HCT116 (cell line): ENCODE measurements at regions not wholly inside any gene's neighbourhood (a gene's known extent, or its start where the extent isn't known, plus 50 kb on each side); places are given as distances from the start of the nearest gene placed in this dataset.

Experiments
- ATAC-seq: fragments of 200-7000 bp; cut with Tn5 transposase; 2 replicates; pipeline ENCODE4 v1.9.1; 2020; ENCODE audit warnings: mild to moderate bottlenecking, moderate library complexity
- BruUV-seq: library from RNA; stranded (reverse); fragments of 400-500 nt; replicated peaks from 2 replicates; lab custom pipeline; 2021; lab: Mats Ljungman, UMichigan
- CTCF ChIA-PET: fragments of 300-600 bp; sonication (Branson Sonifier 250); formaldehyde crosslinking; loops from one replicate; lab custom pipeline; 2021; ENCODE audit warnings: antibody characterized with exemption; lab: Charles Lee
- POLR2A ChIA-PET: fragments of 300-600, 350-600 bp; sonication (Branson Sonifier 250); formaldehyde crosslinking; loops from one replicate; lab custom pipeline; 2021; ENCODE audit warnings: antibody characterized with exemption; lab: Charles Lee
- RAD21 ChIA-PET, 2 experiments: fragments of 300-600 bp; sonication (Branson Sonifier 250); formaldehyde crosslinking; loops; one replicate each; lab custom pipeline; 2023; ENCODE audit warnings: low total read pairs in 2 of 2; ENCODE audit not compliant: uncharacterized antibody in 2 of 2, unreplicated experiment in 2 of 2, low non-redundant PET in 1 of 2; lab: Charles Lee
- DNase-seq: peaks from one replicate; pipeline ENCODE4 v3.0.0-alpha.2; 2010; ENCODE audit warnings: low read depth, low spot score
- H2AFZ ChIP-seq: fragments of 200-600 bp; shearing (Covaris generic), sonication (generic); 2 replicates; pipeline ENCODE4 v1.6.1; 2017; ENCODE audit warnings: low read depth, mixed run types, mixed read lengths, antibody characterized with exemption, low read length; ENCODE audit not compliant: poor library complexity, severe bottlenecking
- H3K27ac ChIP-seq: 2 replicates; pipeline ENCODE4 v1.5.1; 2012; ENCODE audit warnings: low read depth, low read length
- H3K27me3 ChIP-seq: fragments of 200-600 bp; sonication (generic); 2 replicates; pipeline ENCODE4 v1.6.1; 2016; ENCODE audit warnings: mixed run types, low read length, mixed read lengths; ENCODE audit not compliant: insufficient read depth
- H3K36me3 ChIP-seq, 2 experiments: fragments of 200-500 bp in 1 of 2; fragments of 200-600 bp in 1 of 2; sonication (Bioruptor generic) in 1 of 2; sonication (generic) in 1 of 2; 2 replicates each; pipeline versions ENCODE4 v1.5.1 to v1.6.1; 2014 to 2016; ENCODE audit warnings: low read length in 2 of 2, inconsistent platforms in 1 of 2, mixed read lengths in 1 of 2, mixed run types in 1 of 2; ENCODE audit not compliant: insufficient read depth in 2 of 2, control insufficient read depth in 1 of 2
- H3K4me1 ChIP-seq, 2 experiments: fragments of 200-600 bp in 1 of 2; sonication (generic) in 1 of 2; 2 replicates each; pipeline versions ENCODE4 v1.5.1 to v1.6.1; 2012 to 2017; ENCODE audit warnings: low read length in 2 of 2, inconsistent platforms in 1 of 2, mild to moderate bottlenecking in 1 of 2, mixed read lengths in 1 of 2, mixed run types in 1 of 2, moderate library complexity in 1 of 2; ENCODE audit not compliant: insufficient read depth in 2 of 2, control insufficient read depth in 1 of 2
- H3K4me2 ChIP-seq: fragments of 200-600 bp; sonication (generic); 2 replicates; pipeline ENCODE4 v1.6.1; 2017; ENCODE audit warnings: mixed run types, low read length, mixed read lengths
- H3K4me3 ChIP-seq, 2 experiments: fragments of 200-600 bp in 1 of 2; sonication (generic) in 1 of 2; replicated peaks in 1 of 2; 2 replicates each; pipeline ENCODE4 v1.5.1; 2011 to 2016; ENCODE audit warnings: low read length in 2 of 2, control low read depth in 1 of 2, low read depth in 1 of 2, mild to moderate bottlenecking in 1 of 2, mixed read lengths in 1 of 2, mixed run types in 1 of 2
- H3K79me2 ChIP-seq: fragments of 200-600 bp; sonication (generic); 2 replicates; pipeline ENCODE4 v1.6.1; 2017; ENCODE audit warnings: mild to moderate bottlenecking, mixed run types, low read length, moderate library complexity, mixed read lengths; ENCODE audit not compliant: insufficient read depth
- H3K9ac ChIP-seq: fragments of 200-600 bp; sonication (generic); 2 replicates; pipeline ENCODE4 v1.6.1; 2016; ENCODE audit warnings: low read length, mixed read lengths
- H3K9me2 ChIP-seq: fragments of 200-600 bp; sonication (generic), shearing (Covaris generic); 2 replicates; pipeline ENCODE4 v1.6.1; 2017; ENCODE audit warnings: mixed run types, mild to moderate bottlenecking, moderate library complexity; ENCODE audit not compliant: insufficient read depth
- H3K9me3 ChIP-seq, 2 experiments: fragments of 200-500 bp in 1 of 2; fragments of 200-600 bp in 1 of 2; sonication (Bioruptor generic) in 1 of 2; sonication (generic) in 1 of 2; 2 replicates each; pipeline ENCODE4 v1.6.1; 2014 to 2017; ENCODE audit warnings: low read length in 2 of 2, mixed read lengths in 2 of 2, inconsistent platforms in 1 of 2, low read depth in 1 of 2, mild to moderate bottlenecking in 1 of 2, mixed run types in 1 of 2, moderate library complexity in 1 of 2; ENCODE audit not compliant: control insufficient read depth in 1 of 2, insufficient read depth in 1 of 2
- H4K20me1 ChIP-seq: fragments of 200-600 bp; sonication (generic), shearing (Covaris generic); 2 replicates; pipeline ENCODE4 v1.6.1; 2017; ENCODE audit warnings: mixed run types, mild to moderate bottlenecking, moderate library complexity; ENCODE audit not compliant: insufficient read depth
- EZH2 ChIP-seq: fragments of 200-600 bp; sonication (generic); IDR thresholded peaks from 2 replicates; pipeline ENCODE4 v1.6.1; 2017; ENCODE audit warnings: antibody characterized with exemption, mixed run types
- EZH2phosphoT487 ChIP-seq: fragments of 200-600 bp; IDR thresholded peaks from 2 replicates; pipeline ENCODE4 v1.6.1; 2018; ENCODE audit warnings: antibody characterized with exemption, borderline replicate concordance
- POLR2A ChIP-seq: IDR thresholded peaks from 2 replicates; pipeline ENCODE4 v1.7.0; 2011; ENCODE audit warnings: borderline replicate concordance; ENCODE audit not compliant: insufficient read depth, insufficient read length; ENCODE audit errors: extremely low read depth
- SIN3A ChIP-seq: IDR thresholded peaks from 2 replicates; pipeline ENCODE4 v1.6.1; 2012; ENCODE audit warnings: low read depth
- ZFX ChIP-seq: fragments of 450-650 bp; IDR thresholded peaks from 2 replicates; pipeline ENCODE4 v1.6.1; 2017
- intact Hi-C: fragments of 100-400 bp; cut with micrococcal nuclease; formaldehyde crosslinking; loops from 2 replicates; pipeline ENCODE4 v1.10.0; 2022
- TF ChIP-seq, protein P1 (sequence below): IDR thresholded peaks from 2 replicates; pipeline ENCODE4 v1.6.1; 2012; ENCODE audit warnings: low read depth
- TF ChIP-seq, protein P2 (sequence below): IDR thresholded peaks from 2 replicates; pipeline ENCODE4 v1.6.1; 2011; ENCODE audit warnings: mild to moderate bottlenecking, low read length, moderate library complexity; ENCODE audit not compliant: insufficient replicate concordance; ENCODE audit errors: extremely low read depth
- TF ChIP-seq, protein P3 (sequence below): IDR thresholded peaks from 2 replicates; pipeline ENCODE4 v1.6.1; 2012

DNA sequence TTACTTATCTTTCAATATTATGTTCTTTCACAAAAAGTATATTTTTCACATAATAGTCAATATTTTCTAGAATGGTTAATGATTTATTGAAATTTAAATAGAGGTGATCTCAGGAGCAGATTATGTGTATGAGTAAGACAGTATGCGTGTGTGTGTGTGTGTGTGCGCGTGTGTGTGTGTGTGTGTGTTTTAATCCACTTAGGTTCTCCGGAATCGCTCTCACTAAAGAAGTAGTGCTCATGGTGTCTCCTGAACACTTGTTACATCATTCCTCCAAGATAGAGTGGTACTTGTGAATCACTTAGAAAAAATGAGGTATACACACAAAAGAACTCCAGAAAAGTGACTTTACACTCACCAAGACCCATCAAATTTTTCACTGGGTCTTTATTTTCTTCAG is 91.0 kb upstream of the KCNH7 start:
- H3K9me3 ChIP-seq = no peaks in the 10 kb centered on the region
- CTCF ChIA-PET = no interaction called here
- no TSS peak for BruUV-seq
- DNase-seq = no peak
- no peak overlapping the region for H3K4me3 ChIP-seq
- H3K27ac ChIP-seq = no peak overlapping the region
- no peaks in the 10 kb centered on the region for H3K9me2 ChIP-seq
- no peak overlapping the region for H3K9ac ChIP-seq
- no peak overlapping the region for H3K4me2 ChIP-seq
- H3K79me2 ChIP-seq = no peaks in the 10 kb centered on the region
- no peak for TF ChIP-seq SIN3A
- no peak for TF ChIP-seq EZH2phosphoT487
- TF ChIP-seq EZH2 = no peak
- no peak for TF ChIP-seq ZFX
- TF ChIP-seq, protein P1, sequence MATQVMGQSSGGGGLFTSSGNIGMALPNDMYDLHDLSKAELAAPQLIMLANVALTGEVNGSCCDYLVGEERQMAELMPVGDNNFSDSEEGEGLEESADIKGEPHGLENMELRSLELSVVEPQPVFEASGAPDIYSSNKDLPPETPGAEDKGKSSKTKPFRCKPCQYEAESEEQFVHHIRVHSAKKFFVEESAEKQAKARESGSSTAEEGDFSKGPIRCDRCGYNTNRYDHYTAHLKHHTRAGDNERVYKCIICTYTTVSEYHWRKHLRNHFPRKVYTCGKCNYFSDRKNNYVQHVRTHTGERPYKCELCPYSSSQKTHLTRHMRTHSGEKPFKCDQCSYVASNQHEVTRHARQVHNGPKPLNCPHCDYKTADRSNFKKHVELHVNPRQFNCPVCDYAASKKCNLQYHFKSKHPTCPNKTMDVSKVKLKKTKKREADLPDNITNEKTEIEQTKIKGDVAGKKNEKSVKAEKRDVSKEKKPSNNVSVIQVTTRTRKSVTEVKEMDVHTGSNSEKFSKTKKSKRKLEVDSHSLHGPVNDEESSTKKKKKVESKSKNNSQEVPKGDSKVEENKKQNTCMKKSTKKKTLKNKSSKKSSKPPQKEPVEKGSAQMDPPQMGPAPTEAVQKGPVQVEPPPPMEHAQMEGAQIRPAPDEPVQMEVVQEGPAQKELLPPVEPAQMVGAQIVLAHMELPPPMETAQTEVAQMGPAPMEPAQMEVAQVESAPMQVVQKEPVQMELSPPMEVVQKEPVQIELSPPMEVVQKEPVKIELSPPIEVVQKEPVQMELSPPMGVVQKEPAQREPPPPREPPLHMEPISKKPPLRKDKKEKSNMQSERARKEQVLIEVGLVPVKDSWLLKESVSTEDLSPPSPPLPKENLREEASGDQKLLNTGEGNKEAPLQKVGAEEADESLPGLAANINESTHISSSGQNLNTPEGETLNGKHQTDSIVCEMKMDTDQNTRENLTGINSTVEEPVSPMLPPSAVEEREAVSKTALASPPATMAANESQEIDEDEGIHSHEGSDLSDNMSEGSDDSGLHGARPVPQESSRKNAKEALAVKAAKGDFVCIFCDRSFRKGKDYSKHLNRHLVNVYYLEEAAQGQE = no peak
- no peak for TF ChIP-seq POLR2A
- TF ChIP-seq, protein P2, sequence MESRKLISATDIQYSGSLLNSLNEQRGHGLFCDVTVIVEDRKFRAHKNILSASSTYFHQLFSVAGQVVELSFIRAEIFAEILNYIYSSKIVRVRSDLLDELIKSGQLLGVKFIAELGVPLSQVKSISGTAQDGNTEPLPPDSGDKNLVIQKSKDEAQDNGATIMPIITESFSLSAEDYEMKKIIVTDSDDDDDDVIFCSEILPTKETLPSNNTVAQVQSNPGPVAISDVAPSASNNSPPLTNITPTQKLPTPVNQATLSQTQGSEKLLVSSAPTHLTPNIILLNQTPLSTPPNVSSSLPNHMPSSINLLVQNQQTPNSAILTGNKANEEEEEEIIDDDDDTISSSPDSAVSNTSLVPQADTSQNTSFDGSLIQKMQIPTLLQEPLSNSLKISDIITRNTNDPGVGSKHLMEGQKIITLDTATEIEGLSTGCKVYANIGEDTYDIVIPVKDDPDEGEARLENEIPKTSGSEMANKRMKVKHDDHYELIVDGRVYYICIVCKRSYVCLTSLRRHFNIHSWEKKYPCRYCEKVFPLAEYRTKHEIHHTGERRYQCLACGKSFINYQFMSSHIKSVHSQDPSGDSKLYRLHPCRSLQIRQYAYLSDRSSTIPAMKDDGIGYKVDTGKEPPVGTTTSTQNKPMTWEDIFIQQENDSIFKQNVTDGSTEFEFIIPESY = no peak
- TF ChIP-seq, protein P3, sequence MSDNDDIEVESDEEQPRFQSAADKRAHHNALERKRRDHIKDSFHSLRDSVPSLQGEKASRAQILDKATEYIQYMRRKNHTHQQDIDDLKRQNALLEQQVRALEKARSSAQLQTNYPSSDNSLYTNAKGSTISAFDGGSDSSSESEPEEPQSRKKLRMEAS = no peak
- RAD21 ChIA-PET = no interaction called here
- no peaks in the 10 kb centered on the region for H4K20me1 ChIP-seq
- no peaks in the 10 kb centered on the region for H3K36me3 ChIP-seq
- no peaks in the 10 kb centered on the region for H3K27me3 ChIP-seq
- H3K4me1 ChIP-seq = peaks cover 0 to 7% of the 10 kb centered on the region in 2 experiments; a peak in 1 of 4 replicates
- POLR2A ChIA-PET = no interaction called here
- ATAC-seq = no peak
- intact Hi-C loops = no loop called here
- no peak overlapping the region for H2AFZ ChIP-seq
